ENCODE measurements at regions not wholly inside any gene's neighbourhood (a gene's known extent, or its start where the extent isn't known, plus 50 kb on each side); places are given as distances from the start of the nearest gene placed in this dataset.

- TF ChIP-seq, protein P1, sequence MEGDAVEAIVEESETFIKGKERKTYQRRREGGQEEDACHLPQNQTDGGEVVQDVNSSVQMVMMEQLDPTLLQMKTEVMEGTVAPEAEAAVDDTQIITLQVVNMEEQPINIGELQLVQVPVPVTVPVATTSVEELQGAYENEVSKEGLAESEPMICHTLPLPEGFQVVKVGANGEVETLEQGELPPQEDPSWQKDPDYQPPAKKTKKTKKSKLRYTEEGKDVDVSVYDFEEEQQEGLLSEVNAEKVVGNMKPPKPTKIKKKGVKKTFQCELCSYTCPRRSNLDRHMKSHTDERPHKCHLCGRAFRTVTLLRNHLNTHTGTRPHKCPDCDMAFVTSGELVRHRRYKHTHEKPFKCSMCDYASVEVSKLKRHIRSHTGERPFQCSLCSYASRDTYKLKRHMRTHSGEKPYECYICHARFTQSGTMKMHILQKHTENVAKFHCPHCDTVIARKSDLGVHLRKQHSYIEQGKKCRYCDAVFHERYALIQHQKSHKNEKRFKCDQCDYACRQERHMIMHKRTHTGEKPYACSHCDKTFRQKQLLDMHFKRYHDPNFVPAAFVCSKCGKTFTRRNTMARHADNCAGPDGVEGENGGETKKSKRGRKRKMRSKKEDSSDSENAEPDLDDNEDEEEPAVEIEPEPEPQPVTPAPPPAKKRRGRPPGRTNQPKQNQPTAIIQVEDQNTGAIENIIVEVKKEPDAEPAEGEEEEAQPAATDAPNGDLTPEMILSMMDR (IDR thresholded peaks at IDR 0.05; ENCODE audit: extremely low read depth in 1 of 2, insufficient read depth in 1 of 2, low read depth in 1 of 2, low read length in 2 of 2), result peak in 1 of 2 donors; percentile 50
- TF ChIP-seq POLR2AphosphoS5 (IDR thresholded peaks at IDR 0.05; ENCODE audit: insufficient read depth, low read depth, low read length), result no peak
Observed at GRCh38 chr16:85986931-85987749, 88.2 kb downstream of the IRF8 start.

All from endothelial cell of umbilical vein (primary cell).